B cell (primary cell): ENCODE measurements at regions not wholly inside any gene's neighbourhood (a gene's known extent, or its start where the extent isn't known, plus 50 kb on each side); places are given as distances from the start of the nearest gene placed in this dataset.

ENCODE experiments used
- ATAC-seq: fragments of 200-7000 bp; cut with Tn5 transposase; one replicate; pipeline ENCODE4 v1.10.0; 2021; ENCODE audit warnings: low read depth, mild to moderate bottlenecking, moderate number of reproducible peaks, moderate library complexity
- CTCF ChIA-PET: fragments of 350-600 bp; sonication (Branson Sonifier 250); formaldehyde crosslinking; loops from one replicate; lab custom pipeline; 2021; ENCODE audit warnings: antibody characterized with exemption, inconsistent platforms; lab: Charles Lee
- POLR2A ChIA-PET: fragments of 350-600 bp; sonication (Branson Sonifier 250); formaldehyde crosslinking; loops from one replicate; lab custom pipeline; 2021; ENCODE audit warnings: antibody characterized with exemption; lab: Charles Lee
- DNase-seq: peaks from one replicate; pipeline ENCODE4 v3.0.0; 2013
- H2AFZ ChIP-seq: 2 replicates; pipeline ENCODE4 v1.6.1; 2012; ENCODE audit warnings: mild to moderate bottlenecking, low read depth, low read length; ENCODE audit not compliant: insufficient read depth, poor library complexity, severe bottlenecking
- H3K27ac ChIP-seq, 2 donors: 1 replicate in 1 of 2; 2 replicates in 1 of 2; pipeline ENCODE4 v1.5.1; 2012 to 2013; ENCODE audit warnings: low read length in 2 of 2, mild to moderate bottlenecking in 2 of 2, moderate library complexity in 1 of 2
- H3K27me3 ChIP-seq, 4 experiments: fragments of 200-600 bp in 1 of 4; sonication (generic) in 1 of 4; replicated peaks in 1 of 4; 1 replicate in 2 of 4; 2 replicates in 2 of 4; pipeline versions ENCODE4 v1.6.1 to v1.7.0; 2013 to 2016; ENCODE audit warnings: low read length in 3 of 4, mild to moderate bottlenecking in 2 of 4, mixed read lengths in 1 of 4, moderate library complexity in 1 of 4; ENCODE audit not compliant: insufficient read depth in 4 of 4, control insufficient read depth in 3 of 4; ENCODE audit errors: control extremely low read depth in 1 of 4
- H3K36me3 ChIP-seq, 2 experiments: replicated peaks in 1 of 2; 1 replicate in 1 of 2; 2 replicates in 1 of 2; pipeline versions ENCODE4 v1.6.1 to v1.7.1; 2013; ENCODE audit warnings: low read length in 1 of 2; ENCODE audit not compliant: insufficient read depth in 2 of 2, control insufficient read depth in 1 of 2; ENCODE audit errors: control extremely low read depth in 1 of 2, extremely low read depth in 1 of 2
- H3K4me1 ChIP-seq, 2 donors: fragments of 200-600 bp in 1 of 2; sonication (generic) in 1 of 2; 1 replicate in 1 of 2; 2 replicates in 1 of 2; pipeline versions ENCODE4 v1.5.1 to v1.6.1; 2013 to 2017; ENCODE audit warnings: low read length in 2 of 2; ENCODE audit not compliant: control insufficient read depth in 2 of 2, insufficient read depth in 2 of 2
- H3K4me2 ChIP-seq: replicated peaks from 2 replicates; pipeline ENCODE3; 2012; ENCODE audit warnings: mild to moderate bottlenecking, low read depth, low read length; ENCODE audit not compliant: poor library complexity, severe bottlenecking
- H3K4me3 ChIP-seq, 5 experiments: fragments of 200-600 bp in 1 of 5; sonication (generic) in 1 of 5; 1 replicate in 3 of 5; 2 replicates in 2 of 5; pipeline versions ENCODE4 v1.5.1 to v1.7.0; 2011 to 2016; ENCODE audit warnings: low read length in 4 of 5, mild to moderate bottlenecking in 4 of 5, low read depth in 2 of 5, control low read depth in 1 of 5, moderate library complexity in 1 of 5; ENCODE audit not compliant: insufficient read depth in 1 of 5; ENCODE audit errors: control extremely low read depth in 1 of 5, extremely low read depth in 1 of 5
- H3K79me2 ChIP-seq: fragments of 200-600 bp; sonication (generic); one replicate; pipeline ENCODE4 v1.6.0; 2016; ENCODE audit warnings: low read length; ENCODE audit not compliant: control insufficient read depth, insufficient read depth
- H3K9ac ChIP-seq: fragments of 200-600 bp; sonication (generic); 2 replicates; pipeline ENCODE4 v1.6.1; 2017; ENCODE audit warnings: mild to moderate bottlenecking, low read length, moderate library complexity
- H3K9me3 ChIP-seq, 3 donors: one replicate each; pipeline versions ENCODE4 v1.6.1 to v1.7.1; 2013; ENCODE audit warnings: low read length in 2 of 3; ENCODE audit not compliant: control insufficient read depth in 2 of 3, insufficient read depth in 1 of 3; ENCODE audit errors: control extremely low read depth in 1 of 3
- H4K20me1 ChIP-seq: 2 replicates; pipeline ENCODE4 v1.6.0; 2012; ENCODE audit warnings: mild to moderate bottlenecking, low read length; ENCODE audit not compliant: insufficient read depth, control insufficient read depth, poor library complexity, severe bottlenecking
- H3K27ac Mint-ChIP-seq: one replicate; pipeline ENCODE4 v1.8.0; 2021; ENCODE audit warnings: mixed read lengths
- H3K27me3 Mint-ChIP-seq: one replicate; pipeline ENCODE4 v1.8.0; 2021; ENCODE audit warnings: mixed read lengths
- H3K4me1 Mint-ChIP-seq: one replicate; pipeline ENCODE4 v1.8.0; 2021; ENCODE audit warnings: mixed read lengths
- H3K4me3 Mint-ChIP-seq: one replicate; pipeline ENCODE4 v1.8.0; 2021; ENCODE audit warnings: mixed read lengths
- H3K9me3 Mint-ChIP-seq: one replicate; pipeline ENCODE4 v1.8.0; 2022; ENCODE audit warnings: mixed read lengths; ENCODE audit not compliant: insufficient read depth
- CTCF ChIP-seq: fragments of 200-600 bp; IDR thresholded peaks from one replicate; pipeline ENCODE4 v1.8.0; 2022; ENCODE audit warnings: antibody characterized with exemption, mild to moderate bottlenecking
- EZH2 ChIP-seq: IDR thresholded peaks from 2 replicates; pipeline ENCODE4 v1.6.1; 2012; ENCODE audit warnings: borderline replicate concordance, low read depth, mild to moderate bottlenecking, moderate library complexity, low read length; ENCODE audit not compliant: insufficient read depth, poor library complexity, severe bottlenecking
- WGBS: methylation state at CpG from one replicate; pipeline ENCODE4 v1.1.5; 2013; ENCODE audit warnings: missing lambda C conversion rate; ENCODE audit not compliant: insufficient coverage; 5-methylcytosine and 5-hydroxymethylcytosine counted together
- intact Hi-C: fragments of 100-400 bp; cut with micrococcal nuclease; formaldehyde crosslinking; loops from one replicate; pipeline ENCODE4 v1.10.0; 2022

GRCh38 chr6:67412035-67412434 is 1223.0 kb upstream of the ADGRB3 start:
- Histone ChIP-seq H2AFZ (no peak overlapping the region), H3K9ac (no peak overlapping the region), H3K27ac (no peak overlapping the region), H3K4me3 (no peak overlapping the region), H3K4me1 (no peaks in the 10 kb centered on the region), H3K36me3 (no peaks in the 10 kb centered on the region), H3K27me3 (no peaks in the 10 kb centered on the region), H4K20me1 (no peaks in the 10 kb centered on the region), H3K4me2 (no peak overlapping the region), H3K79me2 (no peaks in the 10 kb centered on the region), H3K9me3 (no peaks in the 10 kb centered on the region)
- intact Hi-C loops: no loop called here
- ChIA-PET CTCF (no interaction called here), POLR2A (no interaction called here)
- no peak overlapping the region for H3K4me3 Mint-ChIP-seq
- no peaks in the 10 kb centered on the region for H3K9me3 Mint-ChIP-seq
- no peaks in the 10 kb centered on the region for H3K27me3 Mint-ChIP-seq
- H3K4me1 Mint-ChIP-seq: no peaks in the 10 kb centered on the region
- DNase-seq (no peak), ATAC-seq (no peak)
- TF ChIP-seq EZH2: no peak
- TF ChIP-seq CTCF: no peak
- WGBS: no CpG with 5 or more reads among the region's 3 CpGs
- H3K27ac Mint-ChIP-seq: no peak overlapping the region

DNA sequence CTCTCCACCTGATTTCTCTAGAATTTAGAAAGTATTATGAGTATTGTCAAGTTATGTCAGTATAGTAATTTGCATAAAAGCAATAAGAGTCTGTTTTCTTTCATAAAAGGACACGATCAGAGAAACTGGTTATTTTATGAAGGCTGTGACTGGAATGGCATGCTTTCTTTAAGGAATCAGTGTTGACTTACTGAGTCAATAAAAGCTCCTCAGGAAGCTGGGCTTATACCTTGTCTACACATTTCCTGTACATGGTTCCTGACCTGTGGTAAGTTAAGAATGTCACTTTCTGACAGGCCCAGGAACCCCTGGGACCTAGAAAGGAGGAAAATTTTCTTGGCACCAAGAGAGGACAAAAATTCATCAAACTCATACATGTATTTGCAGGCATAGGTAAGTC is 1224.0 kb upstream of the ADGRB3 start:
- H3K79me2 ChIP-seq: no peaks in the 10 kb centered on the region
- intact Hi-C loops: no loop called here
- Mint-ChIP-seq H3K27me3 (no peaks in the 10 kb centered on the region), H3K4me3 (no peak overlapping the region), H3K4me1 (no peaks in the 10 kb centered on the region), H3K27ac (no peak overlapping the region), H3K9me3 (peaks cover 1% of the 10 kb centered on the region)
- no peak overlapping the region for H3K9ac ChIP-seq
- H2AFZ ChIP-seq: no peak overlapping the region
- ChIA-PET CTCF (no interaction called here), POLR2A (no interaction called here)
- H3K9me3 ChIP-seq: no peaks in the 10 kb centered on the region
- no peaks in the 10 kb centered on the region for H3K27me3 ChIP-seq
- H3K4me2 ChIP-seq: no peak overlapping the region
- H3K4me3 ChIP-seq: no peak overlapping the region
- no peak for DNase-seq
- no peak for TF ChIP-seq CTCF
- no peak for TF ChIP-seq EZH2
- no peaks in the 10 kb centered on the region for H3K36me3 ChIP-seq
- no peak overlapping the region for H3K27ac ChIP-seq
- ATAC-seq: no peak
- no peaks in the 10 kb centered on the region for H3K4me1 ChIP-seq
- no CpG with 5 or more reads among the region's 1 CpG for WGBS
- no peaks in the 10 kb centered on the region for H4K20me1 ChIP-seq
